Ecto neural progenitor cell (in vitro differentiated cells): ENCODE measurements at regions not wholly inside any gene's neighbourhood (a gene's known extent, or its start where the extent isn't known, plus 50 kb on each side); places are given as distances from the start of the nearest gene placed in this dataset.

Experiments
- DNase-seq: peaks from one replicate; pipeline ENCODE4 v3.0.0-alpha.2; 2018; ENCODE audit warnings: low spot score

GRCh38 chr2:3062476-3063260, 314.9 kb downstream of the EIPR1 start:
- DNase-seq: no peak

DNA sequence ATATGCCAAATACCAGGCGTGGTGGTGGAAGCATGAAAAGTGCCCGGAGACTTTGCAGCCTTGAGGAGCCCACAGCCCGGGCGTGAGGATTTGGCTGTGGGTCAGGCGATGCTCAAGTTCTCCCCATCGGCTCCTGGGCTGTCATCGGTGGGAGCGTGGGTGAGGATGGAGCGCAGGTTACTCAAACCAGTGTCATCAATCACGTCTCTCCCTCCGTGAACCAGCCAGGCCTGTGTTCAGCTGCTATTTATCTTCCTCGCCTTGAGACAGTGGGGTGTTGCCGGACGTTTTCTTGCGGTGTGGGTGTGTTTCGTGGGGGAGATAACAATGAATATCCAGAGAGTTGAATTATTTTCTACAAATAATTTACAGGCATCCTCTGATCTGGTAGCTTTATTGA, 317.6 kb downstream of the EIPR1 start:
- no peak for DNase-seq

DNA sequence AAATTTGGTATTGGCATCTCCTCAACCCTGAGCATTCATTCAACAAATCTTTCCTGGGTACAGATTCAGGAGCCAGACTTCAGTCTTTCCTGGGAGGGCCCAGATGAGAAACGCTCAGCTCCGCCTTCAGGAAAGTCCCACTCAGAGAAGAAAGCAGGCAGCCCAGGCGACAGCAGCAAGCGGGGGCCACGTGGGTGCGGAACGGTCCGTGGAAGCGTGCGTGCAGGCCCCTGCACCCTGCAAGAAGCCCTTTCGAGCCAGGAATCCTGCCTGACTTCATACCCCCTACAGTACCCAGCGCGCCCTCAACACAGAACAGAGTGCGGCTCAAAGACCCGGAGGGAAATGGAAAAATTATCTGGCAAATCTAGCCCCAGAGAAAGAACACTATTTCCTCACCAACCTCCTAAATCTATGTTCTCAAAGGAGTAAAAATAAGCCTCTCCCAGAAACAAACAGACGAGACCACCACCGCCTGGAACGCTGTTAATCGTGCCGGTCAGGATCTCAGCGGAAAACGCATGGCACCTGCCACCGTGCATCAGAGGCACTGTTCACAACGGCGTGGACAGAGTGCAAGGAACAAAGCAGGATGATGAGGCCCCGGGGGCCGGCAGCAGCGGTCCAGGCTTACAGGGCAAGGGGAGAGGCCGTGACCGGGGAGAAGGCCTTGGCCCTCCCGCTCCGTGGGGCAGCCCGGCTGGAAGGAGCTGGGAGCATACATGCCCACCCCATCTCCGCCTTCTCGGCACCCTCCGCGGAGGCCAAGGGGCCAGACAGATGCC, 318.3 kb downstream of the EIPR1 start:
- DNase-seq: no peak

DNA sequence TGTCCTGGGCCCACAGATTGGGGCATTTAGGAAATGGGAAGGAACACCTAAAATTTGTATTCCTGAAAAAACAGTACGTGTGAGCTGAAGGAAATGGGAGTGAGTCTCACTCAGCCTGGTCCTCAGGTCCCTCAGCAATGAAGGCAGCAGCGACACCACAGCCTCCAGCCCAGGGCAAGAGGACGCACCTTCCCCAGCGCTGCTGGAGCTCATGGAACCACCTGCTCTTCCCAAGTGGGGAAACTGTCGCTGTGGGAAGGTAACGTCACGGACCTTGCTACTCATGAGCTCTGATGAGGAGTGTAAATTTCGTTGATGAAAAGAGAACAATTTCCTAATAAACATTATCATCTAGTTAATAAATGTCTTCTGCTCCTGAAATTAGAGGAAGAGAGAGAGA, 323.6 kb downstream of the EIPR1 start:
- DNase-seq: no peak

GRCh38 chr2:3051266-3051665, 326.4 kb downstream of the EIPR1 start:
- no peak for DNase-seq

- no peak for DNase-seq
Observed at GRCh38 chr2:3046170-3046865, 331.3 kb downstream of the EIPR1 start.

- DNase-seq: no peak
Observed at GRCh38 chr2:3045318-3045921, 332.2 kb downstream of the EIPR1 start.

- no peak for DNase-seq
Observed at GRCh38 chr2:3044587-3045317, 332.9 kb downstream of the EIPR1 start.

DNA sequence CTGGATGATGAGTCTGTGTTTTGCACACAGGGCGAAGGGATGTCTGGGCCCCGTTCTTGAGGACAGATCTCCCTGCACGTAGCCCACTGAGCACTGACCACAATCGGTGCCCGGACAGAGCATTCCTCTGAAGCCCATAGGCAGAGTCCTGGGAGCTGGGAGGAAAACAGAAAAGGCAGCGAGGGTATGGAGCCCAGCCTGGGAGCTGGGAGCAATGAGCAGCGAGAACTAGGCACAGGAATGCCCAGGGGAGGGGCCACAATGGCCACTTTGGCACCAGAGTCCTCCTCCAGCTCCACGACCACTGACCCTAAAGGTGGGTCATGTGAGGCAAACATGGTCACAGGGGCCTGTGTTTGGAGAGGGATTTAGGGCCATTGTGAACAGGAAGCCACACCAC, 333.9 kb downstream of the EIPR1 start:
- DNase-seq: no peak

GRCh38 chr2:3042601-3043585, 334.7 kb downstream of the EIPR1 start:
- DNase-seq: no peak

DNA sequence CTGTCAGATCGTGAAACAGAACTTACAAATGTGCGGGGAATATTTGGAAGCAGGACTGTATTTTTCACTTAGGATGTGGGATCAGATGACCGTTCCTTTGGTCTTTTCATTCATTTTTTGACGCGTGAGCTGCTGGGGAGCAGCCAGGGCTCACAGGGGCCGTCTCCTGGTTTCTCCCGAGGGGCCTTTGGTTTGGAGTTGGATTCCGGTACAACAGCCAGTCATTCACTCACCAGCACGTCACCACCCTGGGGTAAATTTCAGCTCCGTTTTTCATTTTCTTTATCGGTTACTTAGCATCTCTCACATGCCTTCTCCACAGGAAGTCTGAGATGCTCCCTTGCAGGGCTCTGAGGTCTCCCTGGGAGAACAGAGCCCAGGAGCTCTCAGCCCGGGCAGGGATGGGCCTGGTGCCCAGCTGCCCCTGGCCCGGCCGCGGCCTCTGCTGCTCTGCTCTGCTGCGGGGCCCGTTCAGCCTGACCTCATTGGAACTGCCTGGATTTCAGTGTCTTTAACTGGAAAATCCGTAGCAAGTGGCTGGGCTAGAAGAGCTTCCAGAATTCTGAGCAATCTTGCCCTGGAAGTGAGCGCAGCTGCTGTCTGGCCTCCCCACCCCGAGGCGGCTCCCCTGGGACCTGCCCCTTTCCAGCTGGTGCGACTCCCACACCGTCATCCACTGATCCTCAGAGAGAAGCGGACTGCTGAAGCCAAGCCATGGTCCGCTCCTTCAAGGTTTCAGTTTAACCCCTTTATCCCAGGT, 335.6 kb downstream of the EIPR1 start:
- DNase-seq: peak; percentile 29

- peak; percentile 30 for DNase-seq
Observed at GRCh38 chr2:3041246-3041645, 336.4 kb downstream of the EIPR1 start.

DNA sequence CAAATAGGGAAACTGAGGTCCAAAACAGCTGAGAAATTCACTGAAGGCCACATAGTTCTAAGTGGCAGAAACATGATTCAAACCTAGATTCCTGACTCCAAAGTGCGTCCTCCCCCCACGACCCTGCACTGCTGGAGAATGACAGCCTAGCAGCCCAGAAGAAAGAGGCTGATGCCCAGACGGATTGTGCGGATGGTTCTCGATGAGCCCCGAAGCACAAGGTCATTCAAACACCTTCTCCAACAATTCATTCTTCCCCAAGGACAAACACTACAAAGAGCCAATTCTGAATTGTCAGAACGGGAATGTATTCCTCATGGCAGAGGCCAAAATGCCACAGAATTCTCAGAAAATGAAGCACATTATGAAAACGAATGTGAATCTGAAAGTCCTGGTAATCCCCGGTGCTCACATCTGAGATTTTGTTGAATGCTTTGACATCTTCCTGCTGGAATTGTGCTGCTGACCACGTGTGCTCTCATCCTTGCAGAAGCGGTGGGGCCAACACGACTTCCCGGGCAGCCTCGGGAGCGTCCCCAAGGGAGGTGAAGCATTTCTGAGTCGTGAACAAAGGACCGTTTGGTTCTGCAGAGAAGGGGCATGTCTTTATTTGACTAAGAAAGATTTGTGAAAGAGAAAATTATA, 337.0 kb downstream of the EIPR1 start:
- peak; percentile 20 for DNase-seq

DNA sequence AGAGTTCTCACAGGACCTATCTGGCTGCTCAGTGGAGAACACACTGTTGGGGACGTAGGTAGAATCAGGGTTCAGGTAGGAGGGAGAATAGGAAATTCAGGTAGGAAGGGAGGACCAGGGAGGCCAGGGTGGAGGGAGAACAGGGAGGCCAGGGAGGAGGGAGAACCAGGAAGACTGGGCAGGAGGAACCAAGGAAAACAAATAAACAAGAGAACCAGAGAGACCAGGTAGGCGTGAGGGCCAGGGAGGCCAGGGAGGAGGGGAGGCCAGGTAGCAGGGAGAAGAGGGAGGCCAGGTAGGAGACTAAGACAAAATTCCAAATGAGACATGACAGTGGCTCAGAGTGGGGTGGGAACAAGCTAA, 337.6 kb downstream of the EIPR1 start:
- DNase-seq: peak; percentile 8

DNA sequence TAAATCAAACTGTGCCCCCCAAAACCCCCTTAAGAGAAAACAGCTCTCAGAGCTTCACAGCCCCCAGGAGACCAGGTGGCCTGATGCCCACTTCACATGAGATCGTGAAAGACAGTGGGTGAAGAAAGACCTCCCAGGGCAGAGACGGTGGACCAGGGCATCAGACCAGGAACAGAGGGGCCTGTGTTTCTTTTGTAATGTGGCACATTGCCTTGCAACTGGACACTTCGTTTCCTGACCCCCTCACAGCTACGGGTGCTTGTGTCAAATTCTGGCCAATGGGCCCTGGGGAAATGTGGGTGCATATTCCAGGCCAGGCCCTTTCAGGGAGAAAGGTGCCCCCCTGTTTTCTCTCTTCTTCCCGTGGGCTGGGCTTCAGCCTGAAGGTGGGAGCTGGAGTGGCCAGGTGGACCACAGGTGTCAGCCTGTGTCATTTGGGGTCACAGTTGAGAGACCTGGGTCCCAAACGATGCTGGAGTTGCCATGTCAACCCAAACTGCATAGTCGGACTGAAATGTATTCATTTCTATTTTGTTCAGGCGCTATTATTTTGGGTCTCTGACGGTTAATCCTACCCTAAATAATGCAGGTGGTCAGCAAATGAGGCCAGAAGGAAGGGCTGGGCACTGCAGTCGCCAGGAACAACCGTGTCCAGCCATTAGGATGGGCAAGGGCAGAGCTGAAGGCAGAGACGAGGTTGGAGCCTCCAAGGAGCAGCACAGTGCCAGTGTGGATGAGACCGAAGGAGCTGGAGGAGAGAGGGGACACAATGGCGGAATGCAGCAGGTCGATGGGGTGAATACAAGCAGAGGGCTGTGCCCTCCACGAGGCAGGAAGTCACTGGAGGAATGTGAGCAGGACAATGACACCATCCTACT, 338.2 kb downstream of the EIPR1 start:
- DNase-seq: peak; percentile 16

- peak; percentile 24 for DNase-seq
Observed at GRCh38 chr2:3038636-3039035, 339.0 kb downstream of the EIPR1 start.

- DNase-seq: peak; percentile 30
Observed at GRCh38 chr2:3037196-3038194, 340.1 kb downstream of the EIPR1 start.
